Esophagus muscularis mucosa (tissue), 4 donors: ENCODE measurements at regions not wholly inside any gene's neighbourhood (a gene's known extent, or its start where the extent isn't known, plus 50 kb on each side); places are given as distances from the start of the nearest gene placed in this dataset.

Experiments used
- DNase-seq: peaks from one replicate; pipeline ENCODE4 v3.0.0-alpha.2; 2017; ENCODE audit errors: extremely low spot score
- H3K27ac ChIP-seq, 4 donors: fragments of 200-600 bp; sonication (generic); replicated peaks in 1 of 4; 1 replicate in 3 of 4; 2 replicates in 1 of 4; pipeline ENCODE4 v1.5.1; 2016 to 2019; ENCODE audit warnings: mild to moderate bottlenecking in 1 of 4
- H3K27me3 ChIP-seq, 4 donors: fragments of 200-600 bp; sonication (generic); one replicate each; pipeline versions ENCODE4 v1.5.1 to v1.6.0; 2016 to 2019
- H3K36me3 ChIP-seq, 4 donors: fragments of 200-600 bp; sonication (generic); one replicate each; pipeline ENCODE4 v1.5.1; 2016 to 2019
- H3K4me1 ChIP-seq, 4 donors: fragments of 200-600 bp; sonication (generic); one replicate each; pipeline ENCODE4 v1.5.1; 2016 to 2019
- H3K4me3 ChIP-seq, 4 donors: fragments of 200-600 bp; sonication (generic); 1 replicate in 2 of 4; 2 replicates in 2 of 4; pipeline ENCODE4 v1.5.1; 2016 to 2019; ENCODE audit warnings: mild to moderate bottlenecking in 4 of 4, moderate library complexity in 1 of 4
- H3K9me3 ChIP-seq, 4 donors: fragments of 200-600 bp; sonication (generic); 1 replicate in 3 of 4; 2 replicates in 1 of 4; pipeline ENCODE4 v1.5.1; 2016 to 2019
- CTCF ChIP-seq, 3 experiments: fragments of 200-600 bp in 2 of 3; fragments of 450-650 bp in 1 of 3; sonication (generic) in 2 of 3; IDR thresholded peaks; one replicate each; pipeline ENCODE4 v1.5.1; 2017 to 2019; ENCODE audit warnings: antibody characterized with exemption in 3 of 3, mild to moderate bottlenecking in 2 of 3, moderate library complexity in 1 of 3
- EP300 ChIP-seq: sonication (generic); formaldehyde crosslinking; IDR thresholded peaks from one replicate; pipeline ENCODE4 v1.6.1; 2017; ENCODE audit warnings: antibody characterized with exemption
- POLR2A ChIP-seq: fragments of 450-650 bp; IDR thresholded peaks from one replicate; pipeline ENCODE4 v1.6.1; 2017; ENCODE audit warnings: antibody characterized with exemption, moderate library complexity, mild to moderate bottlenecking, low read depth
- POLR2AphosphoS5 ChIP-seq, 2 donors: sonication (generic); formaldehyde crosslinking; IDR thresholded peaks; one replicate each; pipeline ENCODE4 v1.6.1; 2017; ENCODE audit warnings: antibody characterized with exemption in 2 of 2
- WGBS: methylation state at CpG from one replicate; pipeline ENCODE4 v1.1.5; 2018; 5-methylcytosine and 5-hydroxymethylcytosine counted together
- intact Hi-C: fragments of 100-400 bp; cut with DNase I; formaldehyde crosslinking; loops from one replicate; pipeline ENCODE4 v1.15.1; 2023

GRCh38 chr4:185880571-185880970 is 68.6 kb upstream of the SORBS2 start:
- no peak overlapping the region for H3K4me3 ChIP-seq
- H3K4me1 ChIP-seq, result no peaks in the 10 kb centered on the region
- peaks cover 0 to 7% (median 0%) of the 10 kb centered on the region in 4 donors for H3K9me3 ChIP-seq
- no peak for TF ChIP-seq POLR2AphosphoS5 (IDR thresholded peaks at IDR 0.05)
- no peaks in the 10 kb centered on the region for H3K36me3 ChIP-seq
- no peaks in the 10 kb centered on the region for H3K27me3 ChIP-seq
- no peak for DNase-seq
- intact Hi-C loops, result no loop called here
- 73% methylated on average over 3 of the region's 3 CpGs for WGBS
- no peak overlapping the region for H3K27ac ChIP-seq

- H3K9me3 ChIP-seq, result peaks cover 0 to 7% (median 0%) of the 10 kb centered on the region in 4 donors
- H3K27me3 ChIP-seq, result no peaks in the 10 kb centered on the region
- intact Hi-C loops, result no loop called here
- 67% methylated on average over 3 of the region's 3 CpGs for WGBS
- TF ChIP-seq POLR2AphosphoS5 (IDR thresholded peaks at IDR 0.05), result no peak
- no peak for TF ChIP-seq EP300
- TF ChIP-seq POLR2A, result no peak
- no peak for TF ChIP-seq CTCF (IDR thresholded peaks at IDR 0.05)
- no peak for DNase-seq
- H3K4me1 ChIP-seq, result no peaks in the 10 kb centered on the region
- H3K36me3 ChIP-seq, result no peaks in the 10 kb centered on the region
- H3K4me3 ChIP-seq, result no peak overlapping the region
- no peak overlapping the region for H3K27ac ChIP-seq
Measured at GRCh38 chr4:185881430-185881829, 69.4 kb upstream of the SORBS2 start.

- H3K27me3 ChIP-seq, result no peaks in the 10 kb centered on the region
- WGBS, result 96% methylated on average over 5 of the region's 5 CpGs
- H3K27ac ChIP-seq, result no peak overlapping the region
- H3K4me1 ChIP-seq, result no peaks in the 10 kb centered on the region
- no peak for DNase-seq
- H3K4me3 ChIP-seq, result no peak overlapping the region
- no peaks in the 10 kb centered on the region for H3K36me3 ChIP-seq
- intact Hi-C loops, result no loop called here
- peaks cover 0 to 14% (median 1%) of the 10 kb centered on the region in 4 donors for H3K9me3 ChIP-seq
- TF ChIP-seq POLR2A, result no peak
- TF ChIP-seq CTCF (IDR thresholded peaks at IDR 0.05), result no peak
Measured at GRCh38 chr4:185883591-185883990, 71.6 kb upstream of the SORBS2 start.

GRCh38 chr4:185885075-185885474 is 73.1 kb upstream of the SORBS2 start:
- no peak for DNase-seq
- H3K36me3 ChIP-seq, result no peaks in the 10 kb centered on the region
- H3K27me3 ChIP-seq, result no peaks in the 10 kb centered on the region
- H3K4me3 ChIP-seq, result no peak overlapping the region
- intact Hi-C loops, result no loop called here
- H3K27ac ChIP-seq, result no peak overlapping the region
- WGBS, result 88% methylated on average over 6 of the region's 6 CpGs
- peaks cover 0 to 16% (median 2%) of the 10 kb centered on the region in 4 donors for H3K9me3 ChIP-seq
- no peaks in the 10 kb centered on the region for H3K4me1 ChIP-seq
- TF ChIP-seq EP300, result no peak
- TF ChIP-seq POLR2A, result no peak
- TF ChIP-seq CTCF (IDR thresholded peaks at IDR 0.05), result no peak
- TF ChIP-seq POLR2AphosphoS5 (IDR thresholded peaks at IDR 0.05), result no peak

- H3K27me3 ChIP-seq, result no peaks in the 10 kb centered on the region
- H3K27ac ChIP-seq, result no peak overlapping the region
- no peak for DNase-seq
- H3K4me1 ChIP-seq, result no peaks in the 10 kb centered on the region
- peaks cover 0 to 16% (median 2%) of the 10 kb centered on the region in 4 donors for H3K9me3 ChIP-seq
- intact Hi-C loops, result no loop called here
- 86% methylated on average over 6 of the region's 6 CpGs for WGBS
- H3K36me3 ChIP-seq, result no peaks in the 10 kb centered on the region
- H3K4me3 ChIP-seq, result no peak overlapping the region
- TF ChIP-seq POLR2A, result no peak
- TF ChIP-seq CTCF (IDR thresholded peaks at IDR 0.05), result no peak
- TF ChIP-seq POLR2AphosphoS5 (IDR thresholded peaks at IDR 0.05), result no peak
- no peak for TF ChIP-seq EP300
Measured at GRCh38 chr4:185885604-185886003, 73.6 kb upstream of the SORBS2 start.
